SK-N-SH (cell line): ENCODE measurements at regions not wholly inside any gene's neighbourhood (a gene's known extent, or its start where the extent isn't known, plus 50 kb on each side); places are given as distances from the start of the nearest gene placed in this dataset.

Experiments
- CHD2 ChIP-seq: fragments of 150-350 bp; IDR thresholded peaks from 2 replicates; pipeline ENCODE4 v1.6.1; 2018; ENCODE audit warnings: low read length; ENCODE audit not compliant: partially characterized antibody
- CTCF ChIP-seq: fragments of 200-600 bp; sonication (generic); IDR thresholded peaks from 2 replicates; pipeline ENCODE4 v1.6.1; 2017; ENCODE audit warnings: antibody characterized with exemption, mild to moderate bottlenecking, moderate library complexity
- REST ChIP-seq: IDR thresholded peaks from 2 replicates; pipeline ENCODE4 v1.6.1; 2012; ENCODE audit warnings: mild to moderate bottlenecking, low read depth, low read length, moderate library complexity

GRCh38 chr9:21552244-21553170 is 70.4 kb upstream of the IFNE start:
- TF ChIP-seq CTCF (no peak), REST (no peak), CHD2 (no peak)
